ENCODE measurements at regions not wholly inside any gene's neighbourhood (a gene's known extent, or its start where the extent isn't known, plus 50 kb on each side); places are given as distances from the start of the nearest gene placed in this dataset.

DNA sequence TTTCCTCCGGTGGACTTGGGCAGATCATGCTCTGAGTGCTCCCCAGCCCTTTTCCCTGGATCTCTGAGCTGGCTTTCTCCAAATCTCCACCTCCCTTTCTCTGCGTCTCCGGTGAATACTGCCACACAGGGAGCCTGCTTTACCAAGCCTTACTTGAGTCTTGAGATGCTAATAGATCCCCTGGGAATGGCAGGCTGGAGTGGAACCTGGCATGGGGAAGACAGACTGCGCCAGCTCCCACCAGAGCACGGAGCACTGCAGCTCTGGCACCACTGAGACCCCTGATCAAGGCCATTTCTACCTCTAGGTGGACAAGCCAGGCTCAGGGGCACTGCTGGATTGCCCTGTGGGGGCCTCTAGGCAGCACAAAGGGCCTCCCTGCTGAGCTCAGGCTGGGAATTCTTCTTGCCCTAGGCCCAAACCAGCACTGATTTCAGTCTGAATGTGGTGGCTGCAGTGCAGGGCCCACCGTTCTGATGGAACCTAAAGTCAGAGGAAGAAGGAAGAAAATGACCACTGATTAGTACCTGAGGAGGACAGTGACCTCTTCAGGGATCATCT, 74.3 kb upstream of the CRHR1 start:
- intact Hi-C loops (cut with micrococcal nuclease): no loop called here

DNA sequence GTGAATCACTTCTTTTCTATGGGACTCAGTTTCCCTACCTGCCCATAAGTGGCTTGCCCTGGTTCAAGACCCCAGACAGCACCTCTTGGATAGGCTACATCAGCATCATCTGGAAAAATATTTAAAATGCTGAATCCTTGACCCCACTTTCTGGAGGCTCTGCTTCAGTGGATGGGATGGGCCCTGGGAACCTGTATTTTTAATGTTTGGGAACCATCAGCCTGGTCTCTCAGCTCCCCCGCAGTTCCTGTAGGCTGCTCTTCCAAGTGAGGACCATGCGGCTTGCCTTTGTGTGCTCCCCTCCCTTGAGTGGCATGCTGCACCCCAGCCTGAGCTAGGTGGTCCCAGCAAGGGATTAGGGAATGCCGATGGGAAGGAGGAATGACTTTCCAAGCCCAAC, 68.3 kb upstream of the CRHR1 start:
- intact Hi-C loops (cut with micrococcal nuclease): no loop called here

DNA sequence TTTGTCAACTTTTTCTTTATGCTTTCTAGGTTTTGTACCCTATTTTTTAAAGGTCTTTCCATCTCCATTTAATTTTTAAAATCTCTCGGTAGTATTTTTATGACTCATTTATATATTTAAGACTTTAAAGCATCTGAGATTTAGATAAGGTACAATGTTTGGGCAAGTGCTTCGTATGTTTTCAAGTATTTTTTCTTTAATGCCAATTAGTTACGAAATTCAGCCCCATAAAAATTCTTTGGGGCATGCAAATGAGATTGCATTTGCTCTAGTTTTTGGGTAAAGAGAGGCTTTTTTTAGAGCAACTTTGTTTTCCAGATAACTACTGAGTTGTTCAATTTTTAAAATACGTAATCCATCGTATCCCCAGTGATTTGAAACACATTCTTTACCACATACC, 65.3 kb upstream of the CRHR1 start:
- intact Hi-C loops (cut with micrococcal nuclease): no loop called here

DNA sequence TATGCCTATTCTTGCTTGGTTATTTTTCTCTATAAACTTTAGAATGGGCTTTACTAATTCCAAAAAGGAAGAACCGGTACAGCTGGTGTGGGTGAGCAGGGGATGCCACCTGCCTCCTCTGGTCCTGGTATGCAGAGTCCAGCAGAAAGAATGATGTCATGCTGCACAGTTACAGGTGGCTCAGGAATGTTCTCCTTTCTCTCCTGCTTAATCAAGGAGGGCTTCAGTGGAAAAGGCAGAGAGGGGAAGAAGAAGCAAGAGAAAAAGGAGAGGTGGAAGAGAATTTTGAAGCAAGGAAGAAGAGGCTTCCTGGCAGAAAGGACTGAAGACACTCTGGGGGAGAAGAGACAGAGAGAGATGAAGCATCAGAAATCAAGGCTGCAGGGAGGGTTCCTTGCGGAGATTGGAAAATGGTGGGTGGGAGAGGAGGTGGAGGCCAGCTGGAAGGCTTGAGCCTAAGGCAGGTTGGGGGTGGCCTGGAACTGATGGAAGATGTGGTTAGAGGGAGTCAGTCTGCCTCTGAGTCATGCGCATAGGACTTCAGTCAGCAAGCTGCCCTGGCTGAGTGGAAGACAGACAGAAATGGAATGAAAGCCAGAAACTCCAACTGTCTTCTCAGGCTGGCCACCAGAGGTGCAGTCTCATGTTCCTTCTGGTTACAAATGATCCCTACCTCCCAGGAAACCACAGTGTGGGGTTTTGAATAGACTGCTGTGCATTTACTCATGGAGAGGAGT, 64.6 kb upstream of the CRHR1 start:
- intact Hi-C loops (cut with micrococcal nuclease): no loop called here

DNA sequence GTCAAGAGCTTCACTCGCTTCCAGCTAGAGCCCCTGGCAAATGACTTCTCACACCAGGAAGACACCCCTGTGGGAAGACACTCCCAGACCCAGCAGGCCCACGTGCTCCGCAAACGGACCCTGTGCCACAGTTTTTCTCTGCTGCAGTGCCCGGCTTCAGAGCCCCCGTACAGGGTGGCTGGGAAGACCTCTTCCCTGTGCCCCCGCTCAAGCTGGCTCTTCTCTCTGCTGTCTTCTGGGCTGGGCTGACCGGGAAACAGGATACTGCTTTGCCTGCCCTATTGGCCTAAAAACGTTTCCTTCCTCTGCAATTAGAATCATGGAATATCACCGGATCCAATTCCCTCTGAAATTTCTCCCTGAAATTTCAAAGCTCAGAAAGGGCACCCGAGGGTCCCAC, 63.7 kb upstream of the CRHR1 start:
- intact Hi-C loops (cut with micrococcal nuclease): no loop called here

DNA sequence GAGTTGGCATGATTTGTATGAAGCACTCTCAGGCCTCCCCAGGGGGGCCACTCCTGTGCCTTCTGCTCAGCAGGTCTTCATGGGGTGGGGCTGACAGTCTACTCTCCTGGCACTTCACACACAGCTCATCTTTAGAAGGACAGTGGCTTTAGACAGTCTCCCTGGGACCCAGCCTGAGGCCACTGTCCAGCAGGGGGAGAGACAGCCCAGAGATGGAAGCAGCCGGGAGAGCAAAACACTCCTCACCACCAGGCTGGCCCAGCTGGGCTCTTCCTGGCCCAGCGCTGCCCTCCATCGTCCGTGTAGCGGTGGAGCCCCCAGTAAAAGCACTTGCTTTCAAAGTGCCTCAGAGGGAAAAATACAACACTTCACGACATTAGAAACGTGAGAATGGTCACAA, 62.0 kb upstream of the CRHR1 start:
- intact Hi-C loops (cut with micrococcal nuclease): no loop called here

DNA sequence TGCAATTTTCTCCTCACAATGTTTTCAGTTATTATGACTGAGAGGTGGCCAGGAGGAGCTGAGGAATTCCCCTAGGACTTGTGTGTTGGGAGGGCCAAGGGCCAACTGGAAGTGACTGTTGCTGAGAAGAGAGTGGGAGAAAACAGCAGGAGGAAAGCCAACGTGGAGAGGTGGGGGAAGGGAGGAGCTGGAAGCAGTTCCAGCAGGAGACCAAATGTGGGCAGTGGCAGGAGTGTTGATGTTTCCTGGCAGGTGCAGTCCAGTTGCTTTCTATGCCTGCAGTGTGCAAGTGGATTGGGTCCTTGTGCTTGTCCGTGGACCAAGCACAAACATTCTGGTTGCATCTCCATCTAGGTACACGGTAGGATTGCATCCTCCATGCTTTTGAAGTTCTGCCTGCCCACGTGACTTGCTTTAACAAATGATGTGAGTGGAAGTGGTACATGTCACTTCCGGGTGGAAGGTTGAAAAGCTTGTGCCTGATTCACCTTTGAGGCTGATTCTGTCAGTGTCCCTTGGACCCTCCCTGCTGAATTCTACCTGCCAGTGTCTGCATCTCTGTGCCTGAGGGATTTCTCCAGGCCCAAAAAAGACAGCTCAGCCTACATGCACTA, 54.7 kb upstream of the CRHR1 start:
- intact Hi-C loops (cut with micrococcal nuclease): no loop called here

DNA sequence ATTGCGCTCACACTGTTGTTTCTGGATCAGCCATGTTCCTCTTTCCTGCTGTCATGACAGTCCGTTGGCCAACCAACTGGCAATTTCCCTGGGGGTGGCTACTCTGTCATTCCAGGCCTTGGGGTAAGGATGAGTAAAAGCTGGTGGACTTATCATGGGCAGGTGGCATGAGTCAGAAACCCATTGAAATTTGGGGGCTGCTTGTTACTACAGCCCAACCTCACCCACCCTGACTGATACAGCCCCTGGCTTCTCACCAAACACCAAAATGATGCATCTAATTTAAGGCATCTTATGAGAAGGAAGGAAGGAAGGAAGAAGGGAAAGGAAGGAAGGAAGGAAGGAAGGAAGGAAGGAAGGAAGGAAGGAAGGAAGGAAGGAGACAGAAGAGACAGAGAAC, 53.9 kb upstream of the CRHR1 start:
- intact Hi-C loops (cut with micrococcal nuclease): no loop called here

DNA sequence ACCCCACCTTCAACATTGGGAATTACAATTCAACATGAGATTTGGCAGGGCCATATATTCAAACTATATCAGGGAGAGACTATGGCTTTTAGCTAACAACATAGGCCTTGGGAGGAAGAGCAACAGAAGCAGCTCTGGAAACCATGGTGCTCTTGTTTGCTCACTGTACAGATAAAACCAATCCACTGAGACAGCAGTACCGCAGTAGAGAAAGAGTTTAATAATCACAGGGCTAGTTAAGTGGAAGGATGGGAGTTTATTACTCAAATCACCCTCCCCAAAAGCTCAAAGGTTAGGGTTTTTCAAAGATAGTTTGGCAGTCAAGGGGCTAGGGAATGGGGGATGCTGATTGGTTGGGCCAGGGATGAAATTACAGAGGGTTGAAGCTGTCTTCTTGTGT, 52.7 kb upstream of the CRHR1 start:
- intact Hi-C loops (cut with micrococcal nuclease): no loop called here

DNA sequence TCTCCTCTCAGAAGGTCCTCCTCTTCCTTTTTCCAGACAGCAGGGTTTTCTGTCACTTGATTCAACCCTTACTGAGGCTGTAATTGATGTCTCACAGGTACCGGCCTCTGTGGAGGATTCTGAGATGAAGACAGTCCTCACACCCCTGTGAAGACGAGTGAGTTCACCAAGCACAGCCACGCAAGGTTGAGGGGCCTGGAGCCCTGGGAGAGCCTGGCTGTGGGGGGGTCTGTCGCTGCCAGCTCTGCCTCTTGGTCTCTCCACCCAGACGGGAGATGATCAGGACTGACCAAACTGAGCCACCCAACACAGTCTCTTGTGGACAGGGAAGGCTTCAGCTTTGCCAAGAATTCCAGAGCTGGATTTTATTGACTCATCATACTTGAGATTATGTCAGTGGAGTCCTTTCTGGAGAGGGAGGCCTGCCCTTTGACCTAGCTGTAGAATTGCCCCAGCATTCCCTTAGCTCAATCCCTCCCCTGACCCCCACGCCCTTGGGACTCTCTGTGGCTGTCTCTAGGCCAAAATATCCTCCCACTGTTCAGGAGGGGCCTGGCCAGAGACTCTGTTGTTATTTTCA, 51.1 kb upstream of the CRHR1 start:
- intact Hi-C loops (cut with micrococcal nuclease): no loop called here

DNA sequence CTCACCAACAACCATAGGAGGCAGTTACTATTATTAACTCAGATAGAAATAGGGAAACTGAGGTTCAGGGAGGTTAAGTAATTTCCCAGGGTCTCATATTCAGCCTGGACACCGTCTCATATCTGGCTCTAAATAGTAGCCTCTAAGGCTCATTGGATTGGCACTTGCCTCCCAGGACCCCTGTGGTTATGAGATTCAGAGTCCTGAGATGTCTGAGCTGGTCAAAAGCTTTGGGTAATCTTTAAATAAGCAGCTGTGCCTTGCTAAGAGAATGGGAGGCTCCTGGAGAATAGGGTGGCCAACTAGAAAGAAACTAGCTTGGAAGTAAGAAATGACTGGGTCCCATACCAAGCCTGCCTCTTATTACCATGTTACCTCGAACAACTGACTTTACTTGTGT, 50.3 kb upstream of the CRHR1 start:
- intact Hi-C loops (cut with micrococcal nuclease): no loop called here

All from T-helper 2 cell treated with Interferon-gamma antibody and Interleukin-4, amounts not matched to agents 100 ng/mL and 5 ng/mL, for 36 hours (primary cell).